ENCODE measurements at regions not wholly inside any gene's neighbourhood (a gene's known extent, or its start where the extent isn't known, plus 50 kb on each side); places are given as distances from the start of the nearest gene placed in this dataset.

- H3K36me3 ChIP-seq (replicated peaks in 1 of 2; ENCODE audit: control insufficient read depth in 1 of 2, insufficient read depth in 2 of 2, low read length in 2 of 2): no peaks in the 10 kb centered on the region
- no peak for TF ChIP-seq CTCF (IDR thresholded peaks at IDR 0.05)
- H3K9me3 ChIP-seq (replicated peaks in 1 of 2; ENCODE audit: control insufficient read depth in 1 of 2, insufficient read depth in 1 of 2, low read length in 2 of 2): peaks cover 0 to 2% of the 10 kb centered on the region in 2 donors
- H3K27me3 ChIP-seq (ENCODE audit: control insufficient read depth in 2 of 2, insufficient read depth in 2 of 2, low read length in 2 of 2): no peaks in the 10 kb centered on the region
- no peaks in the 10 kb centered on the region for H3K4me1 Mint-ChIP-seq
- no peak overlapping the region for H3K4me3 ChIP-seq (replicated peaks in 1 of 3; ENCODE audit: low read depth in 2 of 3, low read length in 3 of 3)
- no peak overlapping the region for H2AFZ ChIP-seq (ENCODE audit: insufficient read depth, low read depth, low read length, poor library complexity, severe bottlenecking)
- no peak overlapping the region for H3K27ac Mint-ChIP-seq
- 85% methylated on average over 9 of the region's 13 CpGs for WGBS (ENCODE audit: insufficient coverage)
- DNase-seq: no peak
- intact Hi-C loops (cut with micrococcal nuclease): no loop called here
- no peaks in the 10 kb centered on the region for H3K36me3 Mint-ChIP-seq
- no peak overlapping the region for H3K27ac ChIP-seq (ENCODE audit: low read depth in 1 of 2, low read length in 2 of 2)
- no peak overlapping the region for H3K4me3 Mint-ChIP-seq
- no peak overlapping the region for H3K4me2 ChIP-seq (replicated peaks; ENCODE audit: extremely low read depth, low read length, poor library complexity, severe bottlenecking)
- H4K20me1 ChIP-seq (ENCODE audit: insufficient read depth, low read length): no peaks in the 10 kb centered on the region
- no peaks in the 10 kb centered on the region for H3K79me2 ChIP-seq (ENCODE audit: insufficient read depth, low read length)
- H3K27me3 Mint-ChIP-seq (ENCODE audit: low read depth in 3 of 3): peaks cover 6 to 13% (median 9%) of the 10 kb centered on the region in 3 donors
- H3K9me3 Mint-ChIP-seq: peaks cover 0 to 5% (median 2%) of the 10 kb centered on the region in 7 donors
- no peak overlapping the region for H3K9ac ChIP-seq (ENCODE audit: insufficient read depth, low read length, poor library complexity, severe bottlenecking)
- H3K4me1 ChIP-seq (ENCODE audit: control insufficient read depth in 1 of 2, insufficient read depth in 2 of 2, low read length in 2 of 2): no peaks in the 10 kb centered on the region
Observed at GRCh38 chr18:78768221-78768620, 211.4 kb upstream of the SALL3 start.

DNA sequence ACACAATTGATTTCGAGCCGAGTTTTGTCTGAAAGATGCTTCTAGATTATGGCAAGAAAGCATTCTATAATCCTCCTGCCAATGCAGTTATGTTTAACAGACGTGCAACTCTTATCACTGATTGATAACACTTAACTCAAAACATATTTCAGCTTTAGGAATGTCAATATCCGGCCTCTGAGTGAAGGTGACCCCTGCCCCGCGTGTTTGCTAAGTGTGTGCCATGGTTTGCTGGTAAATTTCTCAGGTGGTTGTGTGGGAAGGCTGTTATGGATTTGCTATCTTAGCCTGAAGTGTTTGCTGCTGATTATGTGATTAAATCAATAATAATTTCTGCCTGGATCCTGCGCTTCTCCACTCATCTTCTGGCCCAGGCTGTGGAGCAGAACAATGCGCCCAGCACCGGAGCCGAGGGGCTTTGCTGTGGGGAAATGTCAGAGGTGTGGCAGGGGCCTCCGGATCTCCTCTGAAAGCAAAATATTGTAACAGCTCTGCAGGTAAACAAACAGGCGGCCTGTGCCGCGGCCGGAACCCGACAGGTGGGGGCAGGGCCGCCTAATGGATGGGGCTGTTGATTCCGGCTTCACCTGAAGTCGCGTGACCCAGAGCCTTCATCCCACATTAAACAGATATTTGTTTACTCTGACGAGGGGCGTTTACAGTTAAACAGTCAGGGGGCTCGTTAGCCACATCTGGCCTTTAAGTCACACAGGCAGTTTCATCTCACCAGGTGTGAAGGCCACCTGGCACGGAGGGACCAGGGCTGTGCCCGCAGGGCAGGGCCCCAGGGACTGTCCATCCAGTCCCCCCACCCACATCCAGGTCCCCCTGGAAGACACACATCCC, 210.7 kb upstream of the SALL3 start:
- no peaks in the 10 kb centered on the region for H4K20me1 ChIP-seq (ENCODE audit: insufficient read depth, low read length)
- H3K4me1 Mint-ChIP-seq: no peaks in the 10 kb centered on the region
- TF ChIP-seq CTCF (IDR thresholded peaks at IDR 0.05): no peak

More for the DNA sequence above, 210.7 kb upstream of the SALL3 start:
- Histone ChIP-seq H3K4me3 (replicated peaks in 1 of 3; ENCODE audit: low read depth in 2 of 3, low read length in 3 of 3) (no peak overlapping the region), H3K27me3 (ENCODE audit: control insufficient read depth in 2 of 2, insufficient read depth in 2 of 2, low read length in 2 of 2) (no peaks in the 10 kb centered on the region), H3K79me2 (ENCODE audit: insufficient read depth, low read length) (no peaks in the 10 kb centered on the region), H3K27ac (ENCODE audit: low read depth in 1 of 2, low read length in 2 of 2) (no peak overlapping the region), H3K4me2 (replicated peaks; ENCODE audit: extremely low read depth, low read length, poor library complexity, severe bottlenecking) (no peak overlapping the region), H3K9me3 (replicated peaks in 1 of 2; ENCODE audit: control insufficient read depth in 1 of 2, insufficient read depth in 1 of 2, low read length in 2 of 2) (no peaks in the 10 kb centered on the region), H2AFZ (ENCODE audit: insufficient read depth, low read depth, low read length, poor library complexity, severe bottlenecking) (no peak overlapping the region), H3K9ac (ENCODE audit: insufficient read depth, low read length, poor library complexity, severe bottlenecking) (no peak overlapping the region), H3K36me3 (replicated peaks in 1 of 2; ENCODE audit: control insufficient read depth in 1 of 2, insufficient read depth in 2 of 2, low read length in 2 of 2) (no peaks in the 10 kb centered on the region), H3K4me1 (ENCODE audit: control insufficient read depth in 1 of 2, insufficient read depth in 2 of 2, low read length in 2 of 2) (no peaks in the 10 kb centered on the region)
- H3K27ac Mint-ChIP-seq: no peak overlapping the region
- no peak overlapping the region for H3K4me3 Mint-ChIP-seq
- no peaks in the 10 kb centered on the region for H3K36me3 Mint-ChIP-seq
- intact Hi-C loops (cut with micrococcal nuclease): no loop called here
- peaks cover 9 to 13% (median 9%) of the 10 kb centered on the region in 3 donors for H3K27me3 Mint-ChIP-seq (ENCODE audit: low read depth in 3 of 3)
- H3K9me3 Mint-ChIP-seq: peaks cover 0 to 5% (median 0%) of the 10 kb centered on the region in 7 donors
- WGBS (ENCODE audit: insufficient coverage): 54% methylated on average over 20 of the region's 25 CpGs
- no peak for DNase-seq
